Lower lobe of right lung (tissue), 2 donors: ENCODE measurements at regions not wholly inside any gene's neighbourhood (a gene's known extent, or its start where the extent isn't known, plus 50 kb on each side); places are given as distances from the start of the nearest gene placed in this dataset.
"Not testable (repeated sequence)": the region's sequence is repeated elsewhere in the genome, so short reads cannot be mapped to it uniquely, and the experiment has no call there.

ENCODE experiments used
- ATAC-seq, 2 donors: fragments of 200-7000 bp; cut with Tn5 transposase; one replicate each; pipeline ENCODE4 v1.9.1; 2020 to 2022; ENCODE audit warnings: mild to moderate bottlenecking in 2 of 2, moderate library complexity in 2 of 2
- DNase-seq: peaks from one replicate; pipeline ENCODE4 v3.0.0-alpha.2; 2020
- H3K27ac ChIP-seq: fragments of 200-600 bp; one replicate; pipeline ENCODE4 v1.8.0; 2022
- H3K27me3 ChIP-seq: fragments of 200-600 bp; one replicate; pipeline ENCODE4 v1.8.0; 2022; ENCODE audit warnings: low read depth
- H3K36me3 ChIP-seq: fragments of 200-600 bp; one replicate; pipeline ENCODE4 v1.8.0; 2022; ENCODE audit warnings: mild to moderate bottlenecking
- H3K4me1 ChIP-seq: fragments of 200-600 bp; one replicate; pipeline ENCODE4 v1.8.0; 2022
- H3K4me3 ChIP-seq: fragments of 200-600 bp; one replicate; pipeline ENCODE4 v1.8.0; 2022; ENCODE audit warnings: mild to moderate bottlenecking
- H3K9me3 ChIP-seq: fragments of 200-600 bp; one replicate; pipeline ENCODE4 v1.8.0; 2022
- CTCF ChIP-seq: fragments of 200-600 bp; IDR thresholded peaks from one replicate; pipeline ENCODE4 v1.8.0; 2022; ENCODE audit warnings: antibody characterized with exemption, mild to moderate bottlenecking
- intact Hi-C: fragments of 100-400 bp; cut with DNase I; formaldehyde crosslinking; loops from one replicate; pipeline ENCODE4 v1.11.0; 2022
- donor health status: DM: no; HTN: yes; CAD: no; lungs with severe emphysema.

GRCh38 chr7:53121374-53121773, 85.9 kb downstream of the POM121L12 start:
- H3K36me3 ChIP-seq, result no peaks in the 10 kb centered on the region
- no peaks in the 10 kb centered on the region for H3K27me3 ChIP-seq
- ATAC-seq, result no peak
- H3K9me3 ChIP-seq, result no peaks in the 10 kb centered on the region
- H3K4me3 ChIP-seq, result no peak overlapping the region
- no peak for TF ChIP-seq CTCF
- no peak for DNase-seq
- intact Hi-C loops, result no loop called here
- no peak overlapping the region for H3K27ac ChIP-seq
- no peaks in the 10 kb centered on the region for H3K4me1 ChIP-seq

- no peak for ATAC-seq
- H3K4me1 ChIP-seq, result no peaks in the 10 kb centered on the region
- H3K27me3 ChIP-seq, result no peaks in the 10 kb centered on the region
- no peak for DNase-seq
- H3K4me3 ChIP-seq, result no peak overlapping the region
- no peak for TF ChIP-seq CTCF
- no peaks in the 10 kb centered on the region for H3K9me3 ChIP-seq
- no peaks in the 10 kb centered on the region for H3K36me3 ChIP-seq
- no peak overlapping the region for H3K27ac ChIP-seq
- intact Hi-C loops, result no loop called here
Observed at GRCh38 chr7:53131697-53132096, 96.3 kb downstream of the POM121L12 start.

DNA sequence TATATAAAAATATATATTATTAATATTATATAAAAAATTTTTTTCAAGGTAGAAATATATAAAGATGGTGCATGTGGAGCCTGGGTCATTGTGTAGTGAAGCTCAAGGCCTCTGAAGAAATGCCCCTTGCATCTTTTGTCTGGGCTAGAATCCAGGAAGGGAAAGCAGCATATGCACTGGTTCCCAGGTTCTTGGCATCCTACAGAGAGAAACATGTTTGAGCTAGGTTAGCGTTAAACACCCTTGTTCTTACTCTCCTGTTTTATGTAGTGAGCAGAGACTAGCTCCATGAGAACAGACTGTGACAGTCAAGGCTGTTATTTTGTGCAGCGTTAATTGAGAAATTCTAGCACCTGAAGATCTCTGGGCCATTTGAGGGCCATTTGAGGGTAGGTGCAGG, 116.1 kb downstream of the POM121L12 start:
- DNase-seq (no peak), ATAC-seq (no peak)
- intact Hi-C loops, result no loop called here
- Histone ChIP-seq H3K36me3 (no peaks in the 10 kb centered on the region), H3K27ac (no peak overlapping the region), H3K27me3 (no peaks in the 10 kb centered on the region), H3K4me3 (no peak overlapping the region), H3K9me3 (no peaks in the 10 kb centered on the region), H3K4me1 (no peaks in the 10 kb centered on the region)
- no peak for TF ChIP-seq CTCF

DNA sequence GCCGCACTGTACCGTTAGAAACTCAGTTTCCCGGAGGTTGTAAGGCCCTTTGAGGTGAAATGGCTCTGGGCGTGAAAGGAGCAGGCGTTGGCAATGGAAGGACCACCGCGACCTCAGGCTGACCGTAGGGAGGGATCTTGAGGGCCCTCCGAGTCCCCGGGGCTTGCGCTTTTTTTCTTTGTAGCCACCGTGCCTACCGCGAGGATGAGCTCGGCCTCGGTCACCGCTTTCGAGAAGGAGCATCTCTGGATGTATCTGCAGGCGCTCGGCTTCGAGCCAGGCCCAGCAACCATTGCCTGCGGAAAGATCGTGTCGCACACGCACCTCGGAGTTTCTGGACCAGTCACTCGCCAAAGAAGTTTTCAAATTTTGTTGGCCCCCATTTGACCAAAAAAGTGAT, 151.8 kb downstream of the POM121L12 start:
- H3K9me3 ChIP-seq, H3K4me1 ChIP-seq, DNase-seq, intact Hi-C loops, H3K36me3 ChIP-seq, H3K27me3 ChIP-seq, H3K4me3 ChIP-seq, H3K27ac ChIP-seq: not testable (repeated sequence)
- ATAC-seq, result peak in 1 of 2 donors; percentile 14

GRCh38 chr7:53191191-53191695, 155.8 kb downstream of the POM121L12 start:
- Histone ChIP-seq H3K36me3 (no peaks in the 10 kb centered on the region), H3K9me3 (no peaks in the 10 kb centered on the region), H3K4me3 (no peak overlapping the region), H3K27me3 (no peaks in the 10 kb centered on the region), H3K27ac (no peak overlapping the region), H3K4me1 (no peaks in the 10 kb centered on the region)
- no peak for DNase-seq
- ATAC-seq, result no peak
- no peak for TF ChIP-seq CTCF
- intact Hi-C loops, result no loop called here

GRCh38 chr7:53191836-53192443, 156.5 kb downstream of the POM121L12 start:
- ATAC-seq (no peak), DNase-seq (no peak)
- Histone ChIP-seq H3K4me1 (no peaks in the 10 kb centered on the region), H3K27me3 (no peaks in the 10 kb centered on the region), H3K4me3 (no peak overlapping the region), H3K27ac (no peak overlapping the region), H3K36me3 (no peaks in the 10 kb centered on the region), H3K9me3 (no peaks in the 10 kb centered on the region)
- TF ChIP-seq CTCF, result no peak
- intact Hi-C loops, result no loop called here
